ENCODE measurements at regions not wholly inside any gene's neighbourhood (a gene's known extent, or its start where the extent isn't known, plus 50 kb on each side); places are given as distances from the start of the nearest gene placed in this dataset.

DNA sequence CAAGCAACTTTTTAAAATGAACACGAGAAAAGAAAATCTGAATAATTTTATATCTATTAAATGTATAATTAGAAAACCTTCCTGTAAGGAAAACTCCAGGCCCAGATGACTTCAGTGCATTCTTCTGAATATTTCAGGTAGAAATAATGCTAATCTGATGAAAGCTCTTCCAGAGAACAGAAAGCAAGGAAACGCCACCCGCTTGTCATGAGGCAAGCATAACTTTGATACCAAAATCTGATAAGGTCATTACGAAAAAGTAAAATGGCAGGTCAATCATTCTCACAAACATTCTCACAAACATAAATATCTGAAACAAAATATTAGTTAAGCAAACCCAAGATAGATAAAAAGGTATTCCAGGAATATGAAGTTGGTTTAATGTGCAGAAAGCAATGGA, 60.6 kb upstream of the PCSK6 start:
- no peak for DNase-seq

DNA sequence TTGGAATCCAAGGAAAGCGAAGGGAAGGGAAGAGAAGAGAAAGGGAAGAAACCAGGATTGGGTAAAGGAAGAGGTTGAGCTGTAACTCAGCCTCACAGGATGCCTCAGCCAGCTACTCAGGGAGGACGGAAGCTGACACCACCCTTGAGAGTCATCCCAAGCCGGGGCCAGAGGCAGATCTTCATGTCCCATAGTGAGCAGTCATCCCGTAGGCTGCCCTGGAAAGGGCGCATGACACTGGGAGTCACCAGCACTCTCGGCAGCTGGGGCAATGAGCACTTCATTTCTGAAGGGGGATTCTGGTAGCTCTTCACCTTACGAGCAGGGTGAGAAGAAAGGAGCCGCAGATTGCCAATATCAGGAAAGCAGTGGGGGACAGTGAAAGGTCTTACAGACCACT, 60.1 kb upstream of the PCSK6 start:
- DNase-seq, result no peak

DNA sequence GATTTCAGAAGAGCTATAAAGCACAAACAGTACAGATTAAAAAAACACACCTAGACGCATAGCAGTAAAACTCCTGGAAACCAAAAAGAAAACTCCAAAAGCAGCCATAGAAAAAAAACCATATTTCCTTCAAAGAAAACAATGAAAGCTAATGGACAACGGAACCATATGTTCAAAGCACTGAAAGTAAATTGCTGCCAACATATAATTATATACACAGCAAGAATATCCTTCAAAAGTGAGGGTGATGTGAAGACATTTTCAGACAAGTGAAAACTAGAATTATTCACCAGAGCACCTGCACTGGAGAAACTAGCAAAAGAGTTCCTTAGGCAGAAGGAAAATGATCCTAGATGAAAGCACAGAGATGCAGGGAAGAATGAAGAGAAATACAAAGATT, 58.2 kb upstream of the PCSK6 start:
- DNase-seq, result no peak

DNA sequence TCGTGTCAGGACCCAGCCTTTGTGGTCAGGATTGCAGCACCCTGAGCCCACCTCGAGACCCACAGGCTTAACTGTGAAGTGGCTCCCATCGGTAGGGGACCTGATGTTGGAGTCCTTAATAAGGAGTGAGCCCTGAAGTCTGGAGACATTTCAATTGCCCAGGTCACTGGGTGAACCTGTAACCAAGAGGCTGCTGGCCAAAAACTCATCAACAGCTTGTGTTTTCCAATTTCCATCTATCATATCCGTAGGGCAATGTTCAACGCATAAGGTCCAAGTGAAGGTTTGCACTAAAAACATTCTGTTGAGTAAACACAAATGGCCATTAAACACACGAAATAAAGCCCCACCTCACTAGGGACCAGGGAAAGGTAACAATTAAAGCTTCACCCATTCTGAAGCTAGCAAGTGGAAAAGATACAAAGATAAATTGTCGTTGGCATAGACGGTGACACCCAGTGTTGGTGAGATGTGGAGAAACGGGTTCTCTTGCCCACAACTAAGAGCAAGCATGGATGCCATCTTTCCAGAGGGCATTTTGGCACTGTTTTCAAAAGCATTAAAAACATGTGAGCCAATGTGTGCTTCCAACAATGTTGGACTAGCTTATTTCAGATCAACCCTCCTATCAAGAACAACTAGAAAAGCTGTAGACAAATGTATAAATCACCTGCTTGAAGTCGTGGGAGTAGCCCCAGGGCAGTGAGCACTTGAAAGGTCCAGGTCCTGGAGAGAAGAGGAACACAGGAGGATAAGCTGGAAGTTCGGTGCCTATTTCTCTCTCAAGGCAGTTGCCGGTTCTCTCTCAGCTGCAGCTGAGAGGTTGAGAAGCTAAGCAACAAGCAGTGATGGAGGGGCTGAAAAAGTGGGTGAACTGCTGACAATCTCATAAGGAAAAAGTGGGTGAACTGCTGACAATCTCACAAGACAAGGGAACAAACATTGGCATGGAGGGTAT, 56.3 kb upstream of the PCSK6 start:
- no peak for DNase-seq

DNA sequence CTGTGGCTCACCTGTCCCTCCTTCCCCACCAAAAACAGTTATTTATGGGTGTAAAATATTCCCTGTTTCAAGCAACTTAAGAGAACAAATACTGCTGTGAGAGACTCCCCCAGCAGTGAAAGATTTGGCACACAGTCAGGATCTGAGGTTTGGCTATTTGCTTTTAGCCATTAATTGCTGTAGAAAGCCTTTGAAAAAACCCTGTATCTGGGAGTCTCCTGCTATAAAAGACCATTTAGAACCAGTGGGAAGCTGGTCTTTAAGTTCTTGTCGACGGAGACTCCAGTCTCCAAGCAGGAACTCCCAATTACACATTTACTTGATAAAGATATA, 55.1 kb upstream of the PCSK6 start:
- DNase-seq, result no peak

DNA sequence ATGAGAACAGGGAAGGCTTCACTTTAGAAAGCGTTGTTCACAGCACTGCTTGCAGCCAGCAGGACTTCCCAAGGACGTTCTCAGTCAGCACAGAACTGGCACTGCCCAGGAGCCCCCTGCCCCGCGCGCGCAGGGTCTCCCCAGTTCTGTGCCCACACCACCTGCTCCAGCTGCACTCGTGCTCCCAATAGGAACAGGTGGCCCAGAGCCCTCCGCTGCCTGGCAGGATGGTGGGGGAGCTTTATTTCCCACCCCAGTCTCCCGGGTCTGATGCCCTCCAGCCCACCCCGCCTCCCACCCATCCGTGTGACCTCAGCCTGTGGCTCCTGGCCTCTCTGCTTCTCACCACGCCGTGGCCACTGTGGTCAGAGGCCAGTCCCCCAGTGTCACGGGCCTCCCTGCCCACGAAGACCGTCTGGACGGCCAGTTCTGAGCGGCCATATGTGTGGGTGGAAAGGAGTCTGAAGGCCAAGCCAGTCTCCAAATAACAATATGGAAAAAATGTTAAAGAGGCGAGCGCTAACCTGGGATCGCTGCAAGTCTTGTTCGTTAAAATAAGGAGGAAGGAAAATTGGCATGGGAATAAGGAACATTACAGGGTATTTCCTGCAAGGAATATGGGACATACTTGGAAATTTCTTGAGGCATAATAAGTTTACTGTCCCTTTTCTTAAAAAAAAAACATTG, 54.6 kb upstream of the PCSK6 start:
- DNase-seq, result no peak

DNA sequence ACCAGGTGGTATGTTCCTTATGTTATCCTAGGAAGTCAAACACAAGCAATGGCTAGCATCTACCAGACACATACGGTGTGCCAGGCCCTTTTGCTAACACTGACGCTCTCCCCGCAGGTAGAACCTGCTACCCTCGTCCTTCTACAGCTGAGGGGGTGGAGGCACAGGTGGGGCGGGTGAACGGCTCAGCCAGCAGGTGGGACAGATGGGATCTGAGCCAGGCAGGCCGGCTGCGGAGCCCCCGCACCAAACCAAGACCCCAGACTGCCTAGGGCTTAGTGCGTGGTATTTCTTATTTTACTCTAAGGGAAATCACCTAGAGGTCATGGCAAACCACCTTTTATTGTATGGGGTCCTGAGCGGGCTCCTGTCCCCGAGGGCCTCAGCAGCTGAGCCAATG, 53.9 kb upstream of the PCSK6 start:
- DNase-seq, result no peak

DNA sequence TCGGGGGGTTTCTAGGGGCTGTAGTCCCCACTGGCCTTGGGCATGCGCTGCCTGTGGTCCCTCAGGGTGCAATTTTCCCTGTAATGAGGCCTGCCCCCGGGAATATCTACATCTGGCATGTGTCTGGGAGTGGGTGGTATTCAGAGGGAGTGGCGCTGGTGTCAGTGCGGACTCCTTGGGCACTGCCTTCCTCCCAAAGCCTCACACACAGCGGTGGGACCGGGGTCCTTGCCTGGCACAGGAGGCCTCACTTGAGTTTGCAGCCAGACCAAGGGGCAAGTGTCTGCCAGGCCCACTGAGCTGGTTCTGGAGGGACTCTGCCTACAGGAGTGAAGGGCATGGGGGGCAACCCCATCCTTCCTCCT, 53.5 kb upstream of the PCSK6 start:
- DNase-seq, result no peak

DNA sequence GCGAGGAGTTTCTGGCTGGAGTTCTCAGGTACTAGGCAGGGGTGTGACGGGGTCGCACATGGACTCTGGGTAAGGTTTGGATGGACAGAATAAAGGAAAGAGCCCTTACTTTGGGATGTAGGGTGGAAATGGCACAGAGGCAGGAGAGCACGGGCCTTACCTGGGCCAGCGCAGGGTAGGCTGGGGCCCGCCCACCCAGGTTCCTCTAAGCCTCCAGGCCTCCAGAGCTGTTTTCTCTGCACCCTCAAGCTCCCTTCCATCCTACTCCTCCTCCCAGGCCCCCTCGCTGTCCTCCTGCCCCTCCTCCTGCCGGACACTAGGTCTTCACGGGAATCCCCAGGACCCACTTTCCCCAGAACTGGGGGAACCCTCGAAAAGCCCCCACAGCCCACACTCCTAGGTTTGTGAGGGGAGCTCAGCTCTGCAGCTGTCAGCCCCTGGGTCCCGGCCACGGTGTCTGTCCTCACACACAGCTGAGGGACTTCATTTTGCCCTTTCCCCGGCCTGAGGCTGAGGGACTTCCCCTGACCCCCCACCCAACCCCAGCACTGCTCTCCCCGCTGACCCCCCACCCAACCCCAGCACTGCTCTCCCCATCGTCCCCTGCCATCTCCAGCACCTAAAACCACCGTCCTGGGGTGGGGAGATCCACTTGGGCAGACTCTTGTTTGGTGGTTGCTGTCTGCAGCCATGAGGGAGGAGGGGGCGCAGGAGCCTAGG, 53.0 kb upstream of the PCSK6 start:
- DNase-seq, result no peak

DNA sequence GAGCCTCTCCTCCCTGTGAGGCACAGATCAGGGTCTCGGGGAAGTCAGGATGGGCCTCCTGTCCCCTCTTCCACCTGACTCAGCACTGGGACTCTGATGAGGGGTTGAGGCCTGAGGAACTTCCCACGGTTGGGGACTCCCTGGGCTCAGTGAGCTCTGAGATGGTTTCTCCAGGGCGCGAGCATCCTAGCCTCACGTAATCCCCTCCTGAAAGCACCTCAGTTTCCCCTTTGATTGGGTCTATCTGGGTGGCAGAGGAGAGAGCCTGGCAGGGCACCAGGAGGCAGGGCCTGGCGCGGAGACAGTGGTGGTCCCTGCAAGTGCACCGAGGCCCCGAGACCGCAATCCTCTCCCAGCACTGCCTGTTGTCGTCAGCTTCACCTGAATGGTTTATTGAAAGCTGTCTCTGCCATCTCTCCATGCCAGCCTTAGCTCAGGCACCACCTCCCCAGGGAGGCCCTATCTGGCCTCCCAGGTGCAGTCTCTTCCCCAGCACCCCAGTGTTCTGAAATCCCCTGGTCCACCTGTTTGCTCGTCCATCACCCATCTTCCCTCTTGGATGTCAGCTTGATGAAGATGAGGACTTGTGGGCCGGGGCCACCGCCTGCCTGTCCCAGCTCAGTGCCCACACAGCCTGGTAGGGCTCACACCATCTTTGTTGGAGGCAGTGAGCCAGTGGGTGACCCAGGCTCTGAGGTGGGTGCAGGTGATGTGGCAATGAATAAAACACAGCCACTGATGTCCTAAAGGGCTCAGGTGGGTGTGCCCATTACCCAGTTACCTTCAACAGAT, 52.2 kb upstream of the PCSK6 start:
- no peak for DNase-seq

DNA sequence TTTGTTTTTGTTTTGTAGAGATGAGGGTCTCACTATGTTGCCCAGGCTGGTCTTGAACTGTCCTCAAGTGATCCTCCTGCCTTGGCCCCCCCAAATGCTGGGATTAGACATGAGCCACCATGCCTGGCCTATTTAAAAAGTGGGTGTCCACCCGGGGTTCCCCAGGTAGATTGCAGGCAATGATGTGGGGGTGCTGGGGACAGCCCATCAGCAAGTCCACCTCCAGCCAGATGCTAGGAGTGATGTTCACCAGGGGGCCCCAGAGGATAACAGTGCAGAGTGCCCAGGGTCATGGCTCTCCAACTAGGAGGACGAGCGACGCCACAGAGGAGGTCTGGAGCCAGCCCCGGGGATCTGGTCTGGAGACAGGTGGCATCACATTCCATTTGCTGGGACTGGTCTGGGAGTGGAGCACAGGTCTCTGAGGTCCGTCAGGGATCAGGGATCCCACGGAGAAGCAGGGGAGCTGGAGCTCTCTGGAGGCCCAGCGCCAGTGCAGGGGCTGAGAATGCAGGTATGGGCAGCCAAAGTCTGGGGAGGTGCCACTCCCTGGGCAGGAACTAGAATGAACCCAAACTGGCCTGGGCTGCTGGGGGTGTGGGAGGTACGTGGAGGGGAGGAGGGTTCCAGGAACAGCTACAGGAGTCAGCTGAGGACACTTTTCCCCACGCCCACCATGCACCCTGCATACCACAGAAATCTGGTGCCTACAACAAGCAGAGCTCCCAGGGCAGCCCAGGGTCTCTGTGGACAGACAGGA, 51.2 kb upstream of the PCSK6 start:
- no peak for DNase-seq

DNA sequence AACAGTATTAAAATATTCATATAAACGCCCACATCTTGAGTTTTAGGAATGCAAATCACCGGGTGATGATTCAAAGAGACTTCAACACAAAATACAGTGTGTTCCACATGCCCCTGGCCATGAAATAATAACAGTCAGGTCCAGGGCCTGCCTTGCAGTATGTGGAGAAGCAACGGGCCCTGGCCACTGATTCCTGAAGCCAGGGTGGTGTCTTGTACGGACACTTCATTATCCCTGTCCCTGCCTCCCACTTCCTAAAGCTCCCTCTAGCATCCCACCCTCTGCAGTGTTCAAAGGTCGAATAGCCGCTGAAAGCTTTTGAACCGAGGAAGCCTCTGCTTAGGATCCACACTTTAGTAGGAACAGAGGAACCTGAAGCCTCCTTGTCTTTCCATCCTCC, 50.4 kb upstream of the PCSK6 start:
- DNase-seq, result no peak

DNA sequence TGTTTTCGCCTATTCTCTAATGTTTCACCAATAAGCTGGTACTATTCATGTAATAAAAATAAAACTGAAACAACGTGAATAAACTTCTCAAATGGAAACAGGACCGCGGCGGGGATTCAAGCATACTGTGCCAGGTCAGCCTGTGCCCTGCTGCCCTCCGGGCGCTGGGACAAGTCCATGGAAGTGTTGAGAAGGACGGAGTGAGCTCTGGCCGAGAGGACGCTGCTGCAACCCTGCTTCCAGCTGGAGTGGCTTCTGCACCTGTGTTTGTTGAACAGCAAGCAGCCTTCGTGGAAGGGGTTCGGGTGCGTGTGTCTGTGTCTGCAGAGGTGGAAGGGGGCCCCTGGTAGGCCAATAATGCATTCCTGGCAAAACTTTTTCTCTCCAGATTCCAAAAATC, 50.0 kb upstream of the PCSK6 start:
- DNase-seq, result no peak

Measured in midbrain (tissue), 1 donor.